ENCODE measurements at regions not wholly inside any gene's neighbourhood (a gene's known extent, or its start where the extent isn't known, plus 50 kb on each side); places are given as distances from the start of the nearest gene placed in this dataset.

- H3K36me3 ChIP-seq (ENCODE audit: control insufficient read depth, insufficient read depth, low read length): no peaks in the 10 kb centered on the region
- no peak for TF ChIP-seq CTCF (IDR thresholded peaks at IDR 0.05; ENCODE audit: insufficient read depth, low read length, poor library complexity, severe bottlenecking)
These were observed 104.3 kb upstream of the IGSF1 start for GRCh38 chrX:131393426-131393825.

GRCh38 chrX:131394384-131394783 lies 105.3 kb upstream of the IGSF1 start:
- Histone ChIP-seq H3K36me3 (ENCODE audit: control insufficient read depth, insufficient read depth, low read length) (no peaks in the 10 kb centered on the region), H3K27me3 (ENCODE audit: control insufficient read depth, insufficient read depth, low read length) (no peaks in the 10 kb centered on the region), H3K4me3 (ENCODE audit: low read depth, low read length) (no peak overlapping the region)
- TF ChIP-seq CTCF (IDR thresholded peaks at IDR 0.05; ENCODE audit: insufficient read depth, low read length, poor library complexity, severe bottlenecking): no peak
- peak; percentile 10 for DNase-seq (ENCODE audit: low read depth)

More at GRCh38 chrX:131393426-131393825, 104.3 kb upstream of the IGSF1 start:
- no peak for DNase-seq (ENCODE audit: low read depth)
- no peak overlapping the region for H3K4me3 ChIP-seq (ENCODE audit: low read depth, low read length)
- no peaks in the 10 kb centered on the region for H3K27me3 ChIP-seq (ENCODE audit: control insufficient read depth, insufficient read depth, low read length)

- DNase-seq (ENCODE audit: low read depth): no peak
- H3K36me3 ChIP-seq (ENCODE audit: control insufficient read depth, insufficient read depth, low read length): no peaks in the 10 kb centered on the region
- no peak for TF ChIP-seq CTCF (IDR thresholded peaks at IDR 0.05; ENCODE audit: insufficient read depth, low read length, poor library complexity, severe bottlenecking)
- H3K4me3 ChIP-seq (ENCODE audit: low read depth, low read length): no peak overlapping the region
- H3K27me3 ChIP-seq (ENCODE audit: control insufficient read depth, insufficient read depth, low read length): no peaks in the 10 kb centered on the region
These were observed 108.8 kb upstream of the IGSF1 start for GRCh38 chrX:131397891-131398290.

- no peak for DNase-seq (ENCODE audit: low read depth)
- no peak for TF ChIP-seq CTCF (IDR thresholded peaks at IDR 0.05; ENCODE audit: insufficient read depth, low read length, poor library complexity, severe bottlenecking)
- H3K4me3 ChIP-seq (ENCODE audit: low read depth, low read length): no peak overlapping the region
- H3K36me3 ChIP-seq (ENCODE audit: control insufficient read depth, insufficient read depth, low read length): no peaks in the 10 kb centered on the region
- H3K27me3 ChIP-seq (ENCODE audit: control insufficient read depth, insufficient read depth, low read length): no peaks in the 10 kb centered on the region
These were observed 110.7 kb upstream of the IGSF1 start for GRCh38 chrX:131399678-131400428.

GRCh38 chrX:131402124-131402811 lies 113.2 kb upstream of the IGSF1 start:
- no peak for DNase-seq (ENCODE audit: low read depth)
- no peak for TF ChIP-seq CTCF (IDR thresholded peaks at IDR 0.05; ENCODE audit: insufficient read depth, low read length, poor library complexity, severe bottlenecking)
- no peak overlapping the region for H3K4me3 ChIP-seq (ENCODE audit: low read depth, low read length)
- H3K27me3 ChIP-seq (ENCODE audit: control insufficient read depth, insufficient read depth, low read length): no peaks in the 10 kb centered on the region
- H3K36me3 ChIP-seq (ENCODE audit: control insufficient read depth, insufficient read depth, low read length): no peaks in the 10 kb centered on the region

Measured in kidney epithelial cell (primary cell).